LHCN-M2 (cell line): ENCODE measurements at regions not wholly inside any gene's neighbourhood (a gene's known extent, or its start where the extent isn't known, plus 50 kb on each side); places are given as distances from the start of the nearest gene placed in this dataset.

ENCODE experiments used
- DNase-seq: peaks from one replicate; pipeline ENCODE4 v3.0.0-alpha.2; 2012; ENCODE audit warnings: low read depth

GRCh38 chr7:21086688-21087087, 300.0 kb upstream of the SP8 start:
- no peak for DNase-seq

- DNase-seq, result no peak
These were observed 303.0 kb upstream of the SP8 start for GRCh38 chr7:21089653-21090052.

DNA sequence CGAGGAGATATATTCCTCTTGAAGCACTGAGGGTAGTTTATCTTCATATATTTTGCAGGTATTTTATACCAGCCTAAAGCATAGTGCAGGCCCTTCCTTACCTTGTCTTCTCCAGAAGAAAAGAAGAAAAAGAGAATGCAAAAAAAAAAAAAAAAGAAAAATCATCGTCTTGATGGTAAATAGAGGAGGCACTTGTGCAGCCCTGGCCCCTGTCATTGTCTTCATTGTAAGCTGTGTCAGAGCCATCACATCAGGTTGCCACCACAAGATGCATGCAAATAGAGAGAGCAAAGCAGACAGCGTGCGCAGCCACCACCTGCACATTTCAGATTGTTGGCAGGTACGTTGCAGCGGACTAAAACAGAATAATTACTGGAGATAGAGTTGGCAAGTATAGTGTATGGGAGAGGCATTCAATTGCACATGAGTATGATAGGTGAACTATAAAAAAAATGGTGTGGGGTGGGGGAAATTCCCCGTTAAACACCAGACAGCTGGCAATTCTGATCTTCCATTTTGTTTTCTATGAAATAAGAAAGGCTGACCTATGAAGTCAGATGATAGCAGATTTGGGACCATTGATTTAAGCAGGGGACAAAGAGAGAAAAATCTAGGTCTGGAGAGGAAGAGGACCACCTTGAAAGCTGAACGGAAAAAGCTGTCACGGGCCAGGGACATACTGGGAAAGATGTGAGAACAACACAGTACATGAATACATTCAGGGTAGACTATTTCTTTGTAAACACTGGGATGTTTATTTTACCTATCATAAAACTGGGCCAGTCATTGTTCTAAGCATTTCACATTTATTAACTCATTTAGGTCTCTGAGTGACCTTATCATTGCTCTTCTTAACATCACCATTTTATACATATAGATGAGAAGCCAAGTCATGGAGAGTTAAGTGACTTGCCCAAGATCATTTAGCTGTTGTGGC, 306.3 kb upstream of the SP8 start:
- no peak for DNase-seq

- no peak for DNase-seq
These were observed 307.9 kb upstream of the SP8 start for GRCh38 chr7:21094589-21094988.

- DNase-seq, result no peak
These were observed 312.7 kb upstream of the SP8 start for GRCh38 chr7:21099432-21099831.

GRCh38 chr7:21099955-21100354, 313.3 kb upstream of the SP8 start:
- no peak for DNase-seq

DNA sequence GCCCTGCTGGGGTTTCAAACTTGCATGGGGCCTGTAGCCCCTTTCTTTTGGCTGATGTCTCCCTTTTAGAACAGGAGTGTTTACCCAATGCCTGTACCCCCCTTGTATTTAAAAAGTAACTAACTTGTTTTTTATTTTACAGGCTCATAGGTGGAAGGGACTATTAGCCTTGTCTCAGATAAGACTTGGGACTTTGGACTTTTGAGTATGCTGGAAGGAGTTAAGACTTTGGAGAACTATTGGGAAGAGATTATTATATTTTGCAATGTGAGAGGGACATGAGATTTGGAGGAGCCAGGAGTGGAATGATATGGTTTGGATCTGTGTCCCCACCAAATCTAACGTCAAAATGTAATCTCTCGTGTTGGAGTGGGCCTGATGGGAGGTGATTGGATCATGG, 314.9 kb upstream of the SP8 start:
- DNase-seq, result no peak

GRCh38 chr7:21103426-21104123, 316.9 kb upstream of the SP8 start:
- no peak for DNase-seq

DNA sequence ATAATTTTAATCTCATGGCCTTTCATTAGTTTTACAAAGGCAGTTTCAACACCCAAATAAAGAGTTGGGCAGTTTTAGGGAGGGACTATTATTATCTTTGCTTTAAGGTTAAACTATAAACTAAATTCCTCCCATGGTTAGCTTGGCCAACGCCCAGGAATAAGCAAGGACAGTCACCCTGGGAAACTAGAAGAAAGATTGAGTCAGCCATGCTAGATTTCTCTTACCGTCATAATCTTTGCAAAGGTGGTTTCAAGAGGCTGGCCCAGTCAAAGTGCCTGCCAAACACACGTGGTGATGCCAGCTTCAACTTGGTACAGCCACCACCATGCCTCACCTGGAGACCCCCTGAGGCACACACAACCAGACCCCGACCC, 317.4 kb upstream of the SP8 start:
- no peak for DNase-seq

- no peak for DNase-seq
These were observed 319.6 kb upstream of the SP8 start for GRCh38 chr7:21106296-21106732.

DNA sequence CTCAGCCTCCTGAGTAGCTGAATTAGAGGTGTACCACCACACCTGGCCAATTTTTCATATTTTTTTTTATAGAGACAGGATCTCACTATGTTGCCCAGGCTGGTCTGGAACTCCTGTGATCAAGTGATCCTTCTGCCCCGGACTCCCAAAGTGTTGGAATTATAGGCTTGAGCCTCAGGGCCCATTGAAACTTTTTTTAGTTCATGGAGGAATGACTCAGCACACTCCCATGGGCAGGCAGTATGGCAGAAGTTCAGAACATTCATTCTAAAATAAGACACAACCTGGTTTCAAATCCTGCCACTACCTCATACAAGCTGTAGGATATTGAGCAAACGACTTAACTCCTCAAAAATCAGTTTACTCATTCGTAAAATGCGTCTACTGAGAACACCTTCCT, 320.4 kb upstream of the SP8 start:
- DNase-seq, result no peak

DNA sequence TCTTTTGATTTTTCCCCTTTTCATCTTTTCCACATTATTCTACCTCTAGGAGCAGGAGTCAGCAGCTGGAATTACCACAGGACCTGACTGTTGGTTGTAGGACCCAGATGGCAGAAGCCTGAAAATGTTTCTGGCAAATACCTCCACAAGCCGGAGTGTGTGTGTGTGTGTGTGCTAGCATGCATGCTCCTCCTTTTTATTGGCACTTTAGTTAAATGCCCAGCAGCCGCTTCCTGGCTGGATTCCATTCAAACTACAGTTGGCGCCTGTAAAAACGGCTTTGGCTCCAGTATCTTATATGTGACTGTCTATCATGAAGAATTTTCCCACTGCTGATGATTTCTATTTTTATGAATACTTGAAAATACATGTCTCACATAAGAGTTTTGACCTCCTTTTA, 319.7 kb upstream of the SP4 start:
- no peak for DNase-seq

GRCh38 chr7:21113609-21114415, 314.1 kb upstream of the SP4 start:
- no peak for DNase-seq

DNA sequence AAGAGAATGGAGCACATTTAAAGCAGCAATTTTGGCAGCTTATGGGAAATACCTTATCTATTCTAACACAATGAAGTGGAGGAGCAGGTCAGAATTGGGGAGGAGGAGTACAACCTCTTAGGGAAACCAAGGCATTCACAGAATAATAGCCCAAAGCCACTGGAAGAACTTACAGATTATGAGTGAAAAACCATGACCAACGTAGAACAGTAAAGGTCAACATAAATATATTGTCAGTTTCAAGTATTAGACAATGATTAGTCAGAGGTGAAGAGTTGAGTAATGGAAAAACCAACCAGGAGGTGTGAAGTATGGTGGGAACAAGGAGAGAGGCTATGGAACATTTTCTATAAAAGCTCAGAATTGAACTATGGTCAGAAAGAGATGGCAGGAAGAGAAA, 304.3 kb upstream of the SP4 start:
- no peak for DNase-seq

- DNase-seq, result no peak
These were observed 302.6 kb upstream of the SP4 start for GRCh38 chr7:21125297-21125696.

DNA sequence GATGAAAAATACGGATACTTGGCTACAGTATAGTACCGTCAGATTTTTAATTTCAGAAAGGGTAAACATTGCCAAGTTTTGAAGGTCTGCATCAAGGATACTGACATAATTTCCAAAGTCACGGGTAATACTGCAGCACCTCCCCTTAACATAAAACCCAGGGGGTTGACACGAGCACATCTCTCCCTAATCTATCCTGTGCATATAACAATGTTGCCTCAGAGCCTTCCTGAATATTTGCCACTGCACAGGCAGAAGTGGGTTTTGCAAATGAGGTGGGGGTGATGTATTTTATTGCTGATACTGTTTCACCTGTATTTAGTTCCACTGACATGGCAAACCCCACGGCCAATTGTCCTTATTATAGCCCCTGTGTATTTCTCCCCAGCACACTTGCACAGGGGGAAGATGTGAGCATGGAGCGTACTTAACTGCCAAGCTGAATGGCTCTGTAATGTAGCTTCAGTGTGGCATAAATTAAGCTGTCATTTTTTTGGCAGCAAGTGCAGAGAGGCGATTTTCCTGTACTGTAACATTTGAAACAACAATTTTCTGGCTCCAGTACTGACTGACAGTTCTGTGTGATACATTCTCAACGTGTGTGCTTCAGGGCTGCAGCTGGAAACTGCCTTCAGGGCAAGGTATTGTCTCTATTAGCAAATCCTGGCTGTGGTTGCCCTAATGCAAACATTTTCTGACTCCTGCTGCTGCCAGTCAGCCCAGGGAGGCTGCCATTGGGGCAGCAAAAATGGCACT, 299.6 kb upstream of the SP4 start:
- DNase-seq, result no peak

DNA sequence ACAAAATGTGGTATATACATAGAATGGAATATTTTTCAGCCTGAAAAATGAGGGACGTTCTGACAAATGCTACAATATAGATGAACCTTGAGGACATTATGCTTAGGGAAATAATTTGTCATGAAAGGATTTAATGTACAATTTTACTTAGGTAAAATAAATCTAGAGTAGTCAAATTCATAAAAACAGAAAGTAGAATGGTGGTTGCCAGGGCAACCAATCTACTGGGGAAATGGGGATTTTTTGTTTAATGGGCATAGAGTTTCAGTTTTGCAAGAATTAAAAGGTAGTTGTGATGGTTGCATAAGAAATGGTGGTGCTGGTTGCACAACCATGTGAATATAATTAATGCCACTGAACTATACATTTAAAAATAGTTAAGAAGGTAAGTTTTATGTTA, 296.0 kb upstream of the SP4 start:
- DNase-seq, result no peak

DNA sequence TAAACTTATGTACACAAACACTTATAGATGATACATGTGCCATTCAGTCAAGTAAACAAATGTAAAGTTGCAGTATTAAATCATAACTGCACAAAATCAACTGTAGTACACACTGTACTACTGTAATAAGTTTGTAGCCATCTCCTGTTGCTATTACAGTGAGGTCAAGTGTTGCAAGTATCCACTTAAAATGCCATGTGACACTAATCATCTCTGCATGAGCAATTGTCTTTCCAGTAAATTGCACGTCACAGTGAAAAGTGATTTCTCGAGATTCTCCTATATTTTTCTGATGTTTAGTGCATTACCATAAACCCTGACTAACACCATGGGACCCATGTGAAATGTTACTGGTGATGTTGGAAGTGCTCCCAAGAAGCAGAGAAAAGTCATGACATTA, 293.3 kb upstream of the SP4 start:
- DNase-seq, result no peak

DNA sequence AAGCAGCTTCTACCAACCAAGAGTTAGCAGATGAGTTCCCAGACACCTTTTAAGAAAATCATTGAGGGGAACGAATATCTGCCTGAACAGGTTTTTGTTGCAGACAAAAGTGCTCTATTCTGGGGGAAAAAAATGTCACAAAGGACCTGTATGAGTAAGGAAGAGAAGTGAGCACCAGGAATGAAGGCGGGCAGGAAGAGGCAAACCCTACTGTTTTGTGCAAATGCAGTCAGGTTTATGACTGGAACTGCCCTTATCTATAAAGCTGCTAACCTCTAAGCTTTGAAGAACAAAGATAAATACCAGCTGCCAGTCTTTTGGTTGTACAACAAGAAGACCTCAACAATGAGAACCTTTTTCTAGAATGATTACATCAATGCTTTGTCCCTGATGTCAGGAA, 292.4 kb upstream of the SP4 start:
- no peak for DNase-seq

- DNase-seq, result no peak
These were observed 290.2 kb upstream of the SP4 start for GRCh38 chr7:21137640-21138039.

GRCh38 chr7:21140622-21141021, 287.3 kb upstream of the SP4 start:
- no peak for DNase-seq

DNA sequence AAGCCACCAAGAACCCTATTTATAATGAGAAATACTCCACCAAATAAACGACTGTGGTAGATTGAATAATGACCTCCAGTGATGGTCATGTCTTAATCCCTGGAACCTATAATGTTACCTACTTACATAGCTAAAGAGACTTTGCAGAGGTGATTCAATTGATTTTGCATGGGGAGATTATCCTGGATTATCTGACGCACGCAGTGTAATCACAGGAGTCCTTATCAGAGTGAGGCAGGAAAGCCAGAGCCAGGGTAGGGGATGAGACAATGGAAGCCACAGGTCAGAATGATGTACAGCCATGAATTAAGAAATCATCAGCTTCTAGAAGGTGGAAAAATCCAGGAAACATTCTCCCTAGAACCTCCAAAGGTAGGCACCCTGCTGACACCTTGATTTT, 286.4 kb upstream of the SP4 start:
- no peak for DNase-seq
